ENCODE measurements at regions not wholly inside any gene's neighbourhood (a gene's known extent, or its start where the extent isn't known, plus 50 kb on each side); places are given as distances from the start of the nearest gene placed in this dataset.

DNA sequence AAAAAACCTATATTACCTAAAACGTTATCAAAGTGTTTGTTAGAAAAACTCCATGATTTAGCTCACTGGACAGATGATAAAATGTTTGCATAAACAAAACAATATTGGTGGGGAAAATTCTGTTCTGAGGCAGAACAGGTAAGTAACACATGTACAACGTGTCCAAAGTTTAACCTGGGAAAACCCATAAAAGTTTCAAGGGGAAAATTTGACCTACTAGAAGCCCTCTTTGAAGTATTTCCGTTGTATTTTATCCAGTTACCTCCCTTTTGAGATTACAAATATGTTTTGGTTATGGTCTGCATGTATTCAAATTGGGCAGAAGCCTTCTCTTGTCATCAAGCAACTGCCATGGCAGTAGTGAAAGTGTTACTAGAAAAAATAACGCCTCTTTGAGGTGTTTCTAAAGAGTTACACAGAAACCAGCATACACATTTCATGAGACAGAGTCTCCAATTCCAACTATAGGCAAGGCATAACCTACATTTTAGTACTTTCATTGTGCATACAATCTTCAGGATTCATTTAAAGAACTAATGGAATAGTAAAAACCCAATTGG is 58.0 kb upstream of the PDC start:
- DNase-seq (ENCODE audit: low spot score): no peak
- no peak overlapping the region for H2BK120ac ChIP-seq (ENCODE audit: low read depth, low read length)
- H3K27me3 ChIP-seq (ENCODE audit: control insufficient read depth in 3 of 3, insufficient read depth in 3 of 3, low read depth in 1 of 3, low read length in 3 of 3): no peaks in the 10 kb centered on the region
- H2AFZ ChIP-seq (ENCODE audit: low read length): no peak overlapping the region
- H2BK15ac ChIP-seq (ENCODE audit: low read length): no peak overlapping the region
- H2BK5ac ChIP-seq (ENCODE audit: low read length): no peak overlapping the region
- H4K91ac ChIP-seq (ENCODE audit: low read depth, low read length, poor library complexity): no peak overlapping the region
- no peak overlapping the region for H3K4ac ChIP-seq (ENCODE audit: low read length)
- no peak overlapping the region for H3K4me3 ChIP-seq (ENCODE audit: low read length in 2 of 2)
- H3K36me3 ChIP-seq (replicated peaks in 1 of 2; ENCODE audit: control insufficient read depth in 2 of 2, insufficient read depth in 2 of 2, low read length in 2 of 2): no peaks in the 10 kb centered on the region
- H2BK12ac ChIP-seq (ENCODE audit: low read length): no peak overlapping the region
- H3K27ac ChIP-seq (replicated peaks; ENCODE audit: low read length): no peak overlapping the region
- no peak overlapping the region for H2AK5ac ChIP-seq (ENCODE audit: low read depth, low read length)
- H3K9ac ChIP-seq (ENCODE audit: low read depth, low read length, poor library complexity): no peak overlapping the region
- H3K14ac ChIP-seq (ENCODE audit: low read length): no peak overlapping the region
- H3K4me2 ChIP-seq (ENCODE audit: insufficient read depth, low read length, poor library complexity, severe bottlenecking): no peak overlapping the region
- no peaks in the 10 kb centered on the region for H3K4me1 ChIP-seq (ENCODE audit: control insufficient read depth in 2 of 2, insufficient read depth in 1 of 2, low read depth in 1 of 2, low read length in 2 of 2)
- no CpG with 5 or more reads among the region's 4 CpGs for WGBS, 2 donors (ENCODE audit: extremely low coverage in 2 of 2, insufficient read length in 2 of 2, insufficient replicate concordance in 1 of 2)
- H4K8ac ChIP-seq (ENCODE audit: low read depth, low read length): no peak overlapping the region
- H3K9me3 ChIP-seq (replicated peaks in 1 of 2; ENCODE audit: control insufficient read depth in 2 of 2, insufficient read depth in 1 of 2, low read depth in 1 of 2, low read length in 2 of 2): peaks cover 0 to 1% of the 10 kb centered on the region in 2 donors
- H3K79me1 ChIP-seq (ENCODE audit: low read depth, low read length): no peaks in the 10 kb centered on the region
- no peak overlapping the region for H3K18ac ChIP-seq (ENCODE audit: low read length)
- no peak overlapping the region for H3K23ac ChIP-seq (ENCODE audit: low read depth, low read length, poor library complexity)

DNA sequence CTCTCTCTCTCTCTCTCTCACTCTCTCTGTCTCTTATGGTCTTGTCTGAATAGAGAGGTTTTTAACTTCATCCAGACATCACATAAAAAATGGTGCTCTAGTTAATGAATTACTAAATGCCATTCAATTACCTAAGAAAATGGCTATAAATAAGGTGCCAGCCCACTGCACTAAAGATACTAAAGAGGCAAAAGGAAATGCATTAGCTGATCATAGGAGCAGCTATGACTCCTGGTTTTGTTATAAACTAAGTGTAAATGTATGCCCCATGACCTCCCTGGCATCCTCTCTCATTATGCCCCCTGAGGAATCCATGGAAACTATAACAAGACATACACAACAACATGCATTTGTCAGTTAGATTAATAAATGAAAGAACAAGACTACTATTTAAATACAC is 57.5 kb upstream of the PDC start:
- no peak overlapping the region for H3K9ac ChIP-seq (ENCODE audit: low read depth, low read length, poor library complexity)
- H2BK5ac ChIP-seq (ENCODE audit: low read length): no peak overlapping the region
- no peaks in the 10 kb centered on the region for H3K79me1 ChIP-seq (ENCODE audit: low read depth, low read length)
- no peak overlapping the region for H2AK5ac ChIP-seq (ENCODE audit: low read depth, low read length)
- H3K4me1 ChIP-seq (ENCODE audit: control insufficient read depth in 2 of 2, insufficient read depth in 1 of 2, low read depth in 1 of 2, low read length in 2 of 2): no peaks in the 10 kb centered on the region
- no peak overlapping the region for H4K8ac ChIP-seq (ENCODE audit: low read depth, low read length)
- no peak overlapping the region for H3K4me3 ChIP-seq (ENCODE audit: low read length in 2 of 2)
- H3K27me3 ChIP-seq (ENCODE audit: control insufficient read depth in 3 of 3, insufficient read depth in 3 of 3, low read depth in 1 of 3, low read length in 3 of 3): no peaks in the 10 kb centered on the region
- H3K4ac ChIP-seq (ENCODE audit: low read length): no peak overlapping the region
- no peak overlapping the region for H2BK120ac ChIP-seq (ENCODE audit: low read depth, low read length)
- H3K36me3 ChIP-seq (replicated peaks in 1 of 2; ENCODE audit: control insufficient read depth in 2 of 2, insufficient read depth in 2 of 2, low read length in 2 of 2): no peaks in the 10 kb centered on the region
- H3K27ac ChIP-seq (replicated peaks; ENCODE audit: low read length): no peak overlapping the region
- H4K91ac ChIP-seq (ENCODE audit: low read depth, low read length, poor library complexity): no peak overlapping the region
- H2AFZ ChIP-seq (ENCODE audit: low read length): no peak overlapping the region
- H3K9me3 ChIP-seq (replicated peaks in 1 of 2; ENCODE audit: control insufficient read depth in 2 of 2, insufficient read depth in 1 of 2, low read depth in 1 of 2, low read length in 2 of 2): no peaks in the 10 kb centered on the region
- DNase-seq (ENCODE audit: low spot score): no peak
- H2BK12ac ChIP-seq (ENCODE audit: low read length): no peak overlapping the region
- no peak overlapping the region for H2BK15ac ChIP-seq (ENCODE audit: low read length)
- H3K18ac ChIP-seq (ENCODE audit: low read length): no peak overlapping the region
- no peak overlapping the region for H3K4me2 ChIP-seq (ENCODE audit: insufficient read depth, low read length, poor library complexity, severe bottlenecking)
- no peak overlapping the region for H3K14ac ChIP-seq (ENCODE audit: low read length)
- no peak overlapping the region for H3K23ac ChIP-seq (ENCODE audit: low read depth, low read length, poor library complexity)

DNA sequence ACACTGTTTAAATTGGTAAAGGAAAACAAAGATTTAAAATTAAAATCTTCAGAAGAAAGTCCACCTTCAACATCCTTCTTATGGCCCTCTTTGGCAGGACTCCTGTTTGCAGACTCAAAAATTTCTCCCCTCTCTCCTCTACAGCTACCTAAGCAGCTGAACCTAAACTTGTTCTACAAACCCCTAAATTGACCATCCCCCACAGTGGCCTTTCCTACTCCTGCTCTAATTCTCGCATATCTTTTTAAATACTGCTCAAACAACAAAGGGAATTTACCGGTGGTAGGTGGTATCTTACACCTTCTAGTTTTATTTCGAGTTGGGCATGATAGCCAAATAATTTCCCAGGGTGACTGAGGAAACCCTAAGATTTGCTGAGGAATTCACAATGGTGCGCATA is 53.5 kb upstream of the PDC start:
- H2AK5ac ChIP-seq (ENCODE audit: low read depth, low read length): no peak overlapping the region
- WGBS, 2 donors (ENCODE audit: extremely low coverage in 2 of 2, insufficient read length in 2 of 2, insufficient replicate concordance in 1 of 2): no CpG with 5 or more reads among the region's 4 CpGs
- H3K4me3 ChIP-seq (ENCODE audit: low read length in 2 of 2): no peak overlapping the region
- H3K79me1 ChIP-seq (ENCODE audit: low read depth, low read length): no peaks in the 10 kb centered on the region
- H3K9ac ChIP-seq (ENCODE audit: low read depth, low read length, poor library complexity): no peak overlapping the region
- no peak overlapping the region for H3K18ac ChIP-seq (ENCODE audit: low read length)
- no peak overlapping the region for H2BK15ac ChIP-seq (ENCODE audit: low read length)
- no peak overlapping the region for H3K4ac ChIP-seq (ENCODE audit: low read length)
- no peak overlapping the region for H4K8ac ChIP-seq (ENCODE audit: low read depth, low read length)
- H2BK5ac ChIP-seq (ENCODE audit: low read length): no peak overlapping the region
- DNase-seq (ENCODE audit: low spot score): no peak
- no peak overlapping the region for H4K91ac ChIP-seq (ENCODE audit: low read depth, low read length, poor library complexity)
- no peaks in the 10 kb centered on the region for H3K27me3 ChIP-seq (ENCODE audit: control insufficient read depth in 3 of 3, insufficient read depth in 3 of 3, low read depth in 1 of 3, low read length in 3 of 3)
- H3K23ac ChIP-seq (ENCODE audit: low read depth, low read length, poor library complexity): no peak overlapping the region
- H3K14ac ChIP-seq (ENCODE audit: low read length): no peak overlapping the region
- H2AFZ ChIP-seq (ENCODE audit: low read length): no peak overlapping the region
- no peak overlapping the region for H2BK12ac ChIP-seq (ENCODE audit: low read length)
- no peaks in the 10 kb centered on the region for H3K4me1 ChIP-seq (ENCODE audit: control insufficient read depth in 2 of 2, insufficient read depth in 1 of 2, low read depth in 1 of 2, low read length in 2 of 2)
- no peak overlapping the region for H3K27ac ChIP-seq (replicated peaks; ENCODE audit: low read length)
- H3K9me3 ChIP-seq (replicated peaks in 1 of 2; ENCODE audit: control insufficient read depth in 2 of 2, insufficient read depth in 1 of 2, low read depth in 1 of 2, low read length in 2 of 2): no peaks in the 10 kb centered on the region
- no peak overlapping the region for H2BK120ac ChIP-seq (ENCODE audit: low read depth, low read length)
- no peaks in the 10 kb centered on the region for H3K36me3 ChIP-seq (replicated peaks in 1 of 2; ENCODE audit: control insufficient read depth in 2 of 2, insufficient read depth in 2 of 2, low read length in 2 of 2)
- H3K4me2 ChIP-seq (ENCODE audit: insufficient read depth, low read length, poor library complexity, severe bottlenecking): no peak overlapping the region

DNA sequence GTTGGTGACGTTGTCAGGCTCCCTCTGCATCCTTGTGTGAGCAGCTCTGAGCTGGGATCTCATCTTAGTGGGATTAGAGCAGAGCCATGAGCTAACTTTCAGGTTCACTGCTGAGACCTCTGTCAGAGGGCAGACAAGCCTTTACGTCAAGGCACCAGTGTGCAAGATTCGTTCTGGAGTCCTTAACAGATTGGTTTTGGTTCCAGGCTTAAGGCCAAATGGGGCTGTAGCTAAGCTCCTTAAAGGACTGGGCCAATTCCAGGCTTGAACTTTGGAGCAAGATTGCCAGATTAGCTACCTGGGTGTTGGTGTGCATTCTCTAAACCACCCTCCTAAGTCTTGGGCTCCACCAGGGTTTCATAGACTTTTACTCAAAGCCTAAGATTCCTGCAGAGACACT is 52.6 kb upstream of the PDC start:
- no peak overlapping the region for H3K27ac ChIP-seq (replicated peaks; ENCODE audit: low read length)
- no peak overlapping the region for H3K23ac ChIP-seq (ENCODE audit: low read depth, low read length, poor library complexity)
- no peaks in the 10 kb centered on the region for H3K27me3 ChIP-seq (ENCODE audit: control insufficient read depth in 3 of 3, insufficient read depth in 3 of 3, low read depth in 1 of 3, low read length in 3 of 3)
- H3K14ac ChIP-seq (ENCODE audit: low read length): no peak overlapping the region
- H2BK120ac ChIP-seq (ENCODE audit: low read depth, low read length): no peak overlapping the region
- no peaks in the 10 kb centered on the region for H3K9me3 ChIP-seq (replicated peaks in 1 of 2; ENCODE audit: control insufficient read depth in 2 of 2, insufficient read depth in 1 of 2, low read depth in 1 of 2, low read length in 2 of 2)
- no peak overlapping the region for H2BK12ac ChIP-seq (ENCODE audit: low read length)
- no peak overlapping the region for H2BK5ac ChIP-seq (ENCODE audit: low read length)
- H3K4me3 ChIP-seq (ENCODE audit: low read length in 2 of 2): no peak overlapping the region
- no peak overlapping the region for H2AK5ac ChIP-seq (ENCODE audit: low read depth, low read length)
- H4K8ac ChIP-seq (ENCODE audit: low read depth, low read length): no peak overlapping the region
- no peak for DNase-seq (ENCODE audit: low spot score)
- H4K91ac ChIP-seq (ENCODE audit: low read depth, low read length, poor library complexity): no peak overlapping the region
- no peak overlapping the region for H3K18ac ChIP-seq (ENCODE audit: low read length)
- WGBS, 2 donors (ENCODE audit: extremely low coverage in 2 of 2, insufficient read length in 2 of 2, insufficient replicate concordance in 1 of 2): no CpG with 5 or more reads among the region's 3 CpGs
- no peaks in the 10 kb centered on the region for H3K36me3 ChIP-seq (replicated peaks in 1 of 2; ENCODE audit: control insufficient read depth in 2 of 2, insufficient read depth in 2 of 2, low read length in 2 of 2)
- no peak overlapping the region for H2AFZ ChIP-seq (ENCODE audit: low read length)
- no peak overlapping the region for H3K4me2 ChIP-seq (ENCODE audit: insufficient read depth, low read length, poor library complexity, severe bottlenecking)
- no peak overlapping the region for H3K9ac ChIP-seq (ENCODE audit: low read depth, low read length, poor library complexity)
- H2BK15ac ChIP-seq (ENCODE audit: low read length): no peak overlapping the region
- H3K4ac ChIP-seq (ENCODE audit: low read length): no peak overlapping the region
- H3K79me1 ChIP-seq (ENCODE audit: low read depth, low read length): no peaks in the 10 kb centered on the region
- no peaks in the 10 kb centered on the region for H3K4me1 ChIP-seq (ENCODE audit: control insufficient read depth in 2 of 2, insufficient read depth in 1 of 2, low read depth in 1 of 2, low read length in 2 of 2)
